ENCODE measurements at regions not wholly inside any gene's neighbourhood (a gene's known extent, or its start where the extent isn't known, plus 50 kb on each side); places are given as distances from the start of the nearest gene placed in this dataset.

DNA sequence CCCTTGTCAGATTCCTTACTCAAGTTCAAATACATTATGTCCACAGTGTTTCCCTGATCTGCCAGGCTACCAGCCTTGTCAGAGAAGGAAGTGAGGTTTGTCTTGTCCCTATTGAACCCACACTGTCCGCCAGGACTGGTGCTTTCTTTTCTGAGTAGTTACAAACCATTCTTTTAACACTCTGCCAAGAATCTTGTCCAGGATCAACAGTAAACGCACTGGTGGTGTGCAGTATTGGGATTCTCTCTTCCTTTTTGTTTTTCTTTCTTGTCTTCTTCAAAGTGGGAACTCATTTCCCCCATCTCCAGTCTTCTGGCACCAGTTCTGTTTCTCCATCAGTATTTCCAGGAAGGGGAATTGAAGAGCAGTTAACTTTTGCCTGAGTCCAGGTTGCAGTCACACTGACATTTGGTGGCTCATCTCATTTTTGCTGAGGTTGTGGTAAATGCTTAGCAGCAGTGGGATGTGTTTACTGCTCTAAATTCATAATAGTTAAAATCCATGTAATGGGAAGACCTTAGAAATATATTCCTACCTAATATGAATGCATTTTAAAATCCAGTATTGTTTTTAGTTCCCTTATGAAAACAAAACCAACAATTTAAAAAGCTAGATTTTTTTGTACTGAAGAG, 295.3 kb downstream of the PRL start:
- Histone ChIP-seq H3K36me3 (ENCODE audit: low read depth) (no peaks in the 10 kb centered on the region), H3K27ac (ENCODE audit: poor library complexity, severe bottlenecking) (no peak overlapping the region), H3K4me1 (ENCODE audit: insufficient read depth, poor library complexity, severe bottlenecking) (peaks cover 2% of the 10 kb centered on the region), H3K9me3 (ENCODE audit: severe bottlenecking) (no peaks in the 10 kb centered on the region), H3K4me3 (ENCODE audit: severe bottlenecking) (no peak overlapping the region), H3K27me3 (ENCODE audit: insufficient read depth, poor library complexity, severe bottlenecking) (no peaks in the 10 kb centered on the region)
- TF ChIP-seq, protein P1, sequence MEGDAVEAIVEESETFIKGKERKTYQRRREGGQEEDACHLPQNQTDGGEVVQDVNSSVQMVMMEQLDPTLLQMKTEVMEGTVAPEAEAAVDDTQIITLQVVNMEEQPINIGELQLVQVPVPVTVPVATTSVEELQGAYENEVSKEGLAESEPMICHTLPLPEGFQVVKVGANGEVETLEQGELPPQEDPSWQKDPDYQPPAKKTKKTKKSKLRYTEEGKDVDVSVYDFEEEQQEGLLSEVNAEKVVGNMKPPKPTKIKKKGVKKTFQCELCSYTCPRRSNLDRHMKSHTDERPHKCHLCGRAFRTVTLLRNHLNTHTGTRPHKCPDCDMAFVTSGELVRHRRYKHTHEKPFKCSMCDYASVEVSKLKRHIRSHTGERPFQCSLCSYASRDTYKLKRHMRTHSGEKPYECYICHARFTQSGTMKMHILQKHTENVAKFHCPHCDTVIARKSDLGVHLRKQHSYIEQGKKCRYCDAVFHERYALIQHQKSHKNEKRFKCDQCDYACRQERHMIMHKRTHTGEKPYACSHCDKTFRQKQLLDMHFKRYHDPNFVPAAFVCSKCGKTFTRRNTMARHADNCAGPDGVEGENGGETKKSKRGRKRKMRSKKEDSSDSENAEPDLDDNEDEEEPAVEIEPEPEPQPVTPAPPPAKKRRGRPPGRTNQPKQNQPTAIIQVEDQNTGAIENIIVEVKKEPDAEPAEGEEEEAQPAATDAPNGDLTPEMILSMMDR (IDR thresholded peaks at IDR 0.05; ENCODE audit: poor library complexity, severe bottlenecking) = no peak
- no peak for ATAC-seq (ENCODE audit: low read depth)
- no peak for DNase-seq (ENCODE audit: low spot score)

DNA sequence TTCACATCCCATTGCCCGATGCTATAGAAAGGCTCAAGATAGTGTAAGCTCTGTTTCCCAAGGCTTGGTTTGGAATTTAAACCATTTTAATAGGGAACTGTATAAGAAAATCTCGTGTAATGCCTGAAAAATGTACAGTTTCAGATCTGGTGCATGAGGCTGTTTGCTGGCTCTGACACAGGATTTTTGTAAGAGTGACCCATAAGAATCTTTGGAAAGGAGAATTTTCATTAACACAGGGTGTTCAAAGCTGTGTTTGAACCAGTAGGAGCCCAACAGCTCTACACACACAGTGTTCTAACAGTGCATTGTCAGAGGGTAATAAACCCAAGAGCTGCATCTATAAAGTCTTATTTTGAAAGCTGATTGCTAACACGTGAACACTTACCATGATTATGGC, 293.5 kb downstream of the PRL start:
- no peaks in the 10 kb centered on the region for H3K9me3 ChIP-seq (ENCODE audit: severe bottlenecking)
- no peak overlapping the region for H3K4me3 ChIP-seq (ENCODE audit: severe bottlenecking)
- no peak overlapping the region for H3K27ac ChIP-seq (ENCODE audit: poor library complexity, severe bottlenecking)
- ATAC-seq (ENCODE audit: low read depth) (no peak), DNase-seq (ENCODE audit: low spot score) (no peak)
- no peaks in the 10 kb centered on the region for H3K27me3 ChIP-seq (ENCODE audit: insufficient read depth, poor library complexity, severe bottlenecking)
- no peaks in the 10 kb centered on the region for H3K36me3 ChIP-seq (ENCODE audit: low read depth)
- H3K4me1 ChIP-seq (ENCODE audit: insufficient read depth, poor library complexity, severe bottlenecking) = peaks cover 2% of the 10 kb centered on the region
- TF ChIP-seq, protein P1 (IDR thresholded peaks at IDR 0.05; ENCODE audit: poor library complexity, severe bottlenecking) = no peak

DNA sequence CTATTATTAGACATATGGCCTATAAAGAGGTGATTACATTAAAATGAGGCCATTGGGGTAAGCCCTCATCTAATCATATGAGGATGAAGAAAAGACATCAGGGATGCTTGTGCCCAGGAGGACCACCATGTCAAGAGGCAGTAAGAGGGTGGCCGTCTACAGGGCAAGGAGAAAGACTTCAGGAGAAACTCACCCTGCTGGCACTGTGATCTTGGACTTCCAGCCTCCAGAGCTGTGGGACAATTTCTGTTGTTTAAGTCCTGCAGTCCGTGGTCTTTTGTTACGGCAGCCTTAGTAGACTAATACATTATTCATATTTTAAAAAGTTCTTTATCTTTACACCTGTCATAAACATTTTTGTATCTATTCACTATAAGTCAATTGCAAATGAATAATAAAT, 290.0 kb downstream of the PRL start:
- no peak overlapping the region for H3K27ac ChIP-seq (ENCODE audit: poor library complexity, severe bottlenecking)
- DNase-seq (ENCODE audit: low spot score) (no peak), ATAC-seq (ENCODE audit: low read depth) (no peak)

DNA sequence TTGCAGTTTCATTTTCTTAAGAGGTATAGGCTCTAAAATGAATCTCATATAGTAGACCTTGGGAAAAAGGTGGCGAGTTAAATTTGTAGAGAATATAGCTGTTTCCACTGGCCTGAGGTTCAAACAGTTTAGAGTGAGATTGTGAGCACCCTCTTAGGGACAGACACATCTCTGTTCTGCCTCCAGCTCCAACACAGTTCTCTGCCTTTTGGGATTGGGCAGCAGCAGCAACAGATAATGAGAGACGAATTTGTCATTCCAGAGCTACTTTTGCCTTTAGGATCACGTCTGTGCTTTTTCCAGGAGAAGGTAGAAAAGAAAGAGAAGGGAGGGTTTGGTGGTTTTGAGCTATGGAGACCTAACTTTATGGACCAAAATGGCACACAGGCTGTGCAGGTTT, 289.4 kb downstream of the PRL start:
- Histone ChIP-seq H3K9me3 (ENCODE audit: severe bottlenecking) (no peaks in the 10 kb centered on the region), H3K27ac (ENCODE audit: poor library complexity, severe bottlenecking) (no peak overlapping the region), H3K36me3 (ENCODE audit: low read depth) (no peaks in the 10 kb centered on the region), H3K27me3 (ENCODE audit: insufficient read depth, poor library complexity, severe bottlenecking) (no peaks in the 10 kb centered on the region), H3K4me3 (ENCODE audit: severe bottlenecking) (no peak overlapping the region), H3K4me1 (ENCODE audit: insufficient read depth, poor library complexity, severe bottlenecking) (no peaks in the 10 kb centered on the region)
- ATAC-seq (ENCODE audit: low read depth) (no peak), DNase-seq (ENCODE audit: low spot score) (no peak)
- TF ChIP-seq, protein P1 (IDR thresholded peaks at IDR 0.05; ENCODE audit: poor library complexity, severe bottlenecking) = no peak

More for the DNA sequence above, 290.0 kb downstream of the PRL start:
- H3K36me3 ChIP-seq (ENCODE audit: low read depth) = no peaks in the 10 kb centered on the region
- no peaks in the 10 kb centered on the region for H3K4me1 ChIP-seq (ENCODE audit: insufficient read depth, poor library complexity, severe bottlenecking)
- no peaks in the 10 kb centered on the region for H3K9me3 ChIP-seq (ENCODE audit: severe bottlenecking)
- H3K4me3 ChIP-seq (ENCODE audit: severe bottlenecking) = no peak overlapping the region
- H3K27me3 ChIP-seq (ENCODE audit: insufficient read depth, poor library complexity, severe bottlenecking) = no peaks in the 10 kb centered on the region
- TF ChIP-seq, protein P1 (IDR thresholded peaks at IDR 0.05; ENCODE audit: poor library complexity, severe bottlenecking) = no peak

DNA sequence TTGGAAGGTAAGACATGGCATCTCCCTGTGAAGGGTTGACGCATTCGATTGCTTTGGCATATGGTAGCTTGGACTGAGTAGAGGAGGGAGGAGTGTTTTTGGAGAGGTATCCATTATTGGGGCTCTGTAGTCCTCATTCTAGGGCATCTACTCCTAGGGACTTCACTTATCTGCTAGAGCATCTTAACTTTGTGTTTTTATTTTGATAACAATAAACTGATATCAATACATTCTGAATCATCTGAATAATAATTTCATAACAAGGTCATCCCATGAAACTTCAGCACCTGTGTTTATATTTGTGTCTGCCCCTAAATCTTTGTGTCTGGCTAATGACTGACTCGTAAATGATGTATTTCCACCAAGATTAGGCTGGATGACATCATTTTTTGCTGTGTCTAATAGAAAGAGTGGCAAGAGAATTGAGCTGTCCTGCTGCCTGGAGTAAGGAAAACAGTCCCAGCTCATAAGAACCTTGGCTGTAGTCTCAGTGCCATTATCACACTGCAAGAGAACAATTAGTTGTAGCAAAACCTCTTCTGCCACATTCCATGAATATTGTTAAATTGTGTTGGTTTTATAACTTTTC, 288.5 kb downstream of the PRL start:
- no peak for ATAC-seq (ENCODE audit: low read depth)

More for the DNA sequence above, 288.5 kb downstream of the PRL start:
- Histone ChIP-seq H3K27me3 (ENCODE audit: insufficient read depth, poor library complexity, severe bottlenecking) (no peaks in the 10 kb centered on the region), H3K27ac (ENCODE audit: poor library complexity, severe bottlenecking) (no peak overlapping the region), H3K4me3 (ENCODE audit: severe bottlenecking) (no peak overlapping the region), H3K9me3 (ENCODE audit: severe bottlenecking) (no peaks in the 10 kb centered on the region), H3K36me3 (ENCODE audit: low read depth) (no peaks in the 10 kb centered on the region), H3K4me1 (ENCODE audit: insufficient read depth, poor library complexity, severe bottlenecking) (no peaks in the 10 kb centered on the region)
- no peak for DNase-seq (ENCODE audit: low spot score)
- TF ChIP-seq, protein P1 (IDR thresholded peaks at IDR 0.05; ENCODE audit: poor library complexity, severe bottlenecking) = no peak

Data from RWPE2 (cell line).